ENCODE measurements at regions not wholly inside any gene's neighbourhood (a gene's known extent, or its start where the extent isn't known, plus 50 kb on each side); places are given as distances from the start of the nearest gene placed in this dataset.

- TF ChIP-seq POLR2A (IDR thresholded peaks at IDR 0.05; ENCODE audit: low read length), result no peak
- no peak for TF ChIP-seq GATA1 (IDR thresholded peaks at IDR 0.05; ENCODE audit: low read depth, low read length)
Observed at GRCh38 chr13:62544928-62545327, 1129.3 kb upstream of the PCDH20 start.
